GM23248 (cell line): ENCODE measurements at regions not wholly inside any gene's neighbourhood (a gene's known extent, or its start where the extent isn't known, plus 50 kb on each side); places are given as distances from the start of the nearest gene placed in this dataset.

ENCODE experiments used
- EZH2 ChIP-seq: fragments of 200-600 bp; sonication (generic); IDR thresholded peaks from 2 replicates; pipeline ENCODE4 v1.6.1; 2018; ENCODE audit warnings: antibody characterized with exemption, mild to moderate bottlenecking; ENCODE audit not compliant: insufficient read depth, poor library complexity, severe bottlenecking
- EZH2phosphoT487 ChIP-seq: fragments of 200-600 bp; sonication (generic); IDR thresholded peaks from 2 replicates; pipeline ENCODE4 v1.6.1; 2018; ENCODE audit warnings: antibody characterized with exemption, moderate library complexity, mild to moderate bottlenecking, low read depth; ENCODE audit not compliant: insufficient read depth

DNA sequence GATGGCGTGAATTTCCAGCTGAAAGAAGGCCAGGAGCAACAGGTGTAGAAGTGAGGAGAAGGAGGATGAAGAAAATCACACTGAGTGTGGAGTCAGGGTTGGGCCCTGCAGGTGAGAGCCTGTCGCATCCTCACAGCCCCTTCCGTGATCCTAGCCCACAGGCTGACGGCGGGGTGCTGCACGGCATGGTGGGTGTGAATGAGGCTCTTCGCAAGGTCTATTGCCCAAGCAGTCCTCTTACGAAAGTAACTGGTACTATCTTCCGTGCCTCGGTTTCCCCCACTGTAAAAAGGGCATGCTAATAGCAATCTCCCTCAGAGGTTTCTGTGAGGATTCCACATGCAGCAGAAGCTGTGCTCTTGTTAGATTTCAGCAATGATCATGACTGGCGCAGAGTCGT lies 129.9 kb upstream of the TNS3 start:
- TF ChIP-seq EZH2 (no peak), EZH2phosphoT487 (no peak)
